Endothelial cell of umbilical vein (primary cell): ENCODE measurements at regions not wholly inside any gene's neighbourhood (a gene's known extent, or its start where the extent isn't known, plus 50 kb on each side); places are given as distances from the start of the nearest gene placed in this dataset.

ENCODE experiments used
- BruUV-seq: library from RNA; stranded (reverse); fragments of 400-500 nt; replicated peaks from 2 replicates; lab custom pipeline; 2021; lab: Mats Ljungman, UMichigan
- CTCF ChIA-PET: fragments of 300-600, 350-600 bp; sonication (Branson Sonifier 250); formaldehyde crosslinking; loops from one replicate; lab custom pipeline; 2021; ENCODE audit warnings: antibody characterized with exemption, inconsistent platforms; lab: Charles Lee
- POLR2A ChIA-PET: fragments of 300-600, 350-600 bp; sonication (Branson Sonifier 250); formaldehyde crosslinking; loops from one replicate; lab custom pipeline; 2021; ENCODE audit warnings: antibody characterized with exemption, inconsistent platforms; lab: Charles Lee
- DNase-seq: peaks from one replicate; pipeline ENCODE4 v3.0.0-alpha.2; 2011; ENCODE audit warnings: low read depth, low spot score
- FAIRE-seq: peaks from 2 replicates; lab custom pipeline; 2011; peaks lifted over from hg19 to GRCh38; lab: Jason Lieb, UNC
- H2AFZ ChIP-seq: 2 replicates; pipeline ENCODE4 v1.6.0; 2012; ENCODE audit warnings: low read depth, low read length, control low read depth, inconsistent platforms
- H3K27ac ChIP-seq: 2 replicates; pipeline ENCODE4 v1.5.1; 2011; ENCODE audit warnings: low read depth, mild to moderate bottlenecking, control low read depth, low read length, moderate library complexity; ENCODE audit not compliant: insufficient read depth
- H3K27me3 ChIP-seq, 2 experiments: 2 replicates each; pipeline versions ENCODE4 v1.6.0 to v1.6.1; 2011; ENCODE audit warnings: low read length in 2 of 2, mixed read lengths in 1 of 2; ENCODE audit not compliant: control insufficient read depth in 2 of 2, insufficient read depth in 2 of 2
- H3K36me3 ChIP-seq, 2 experiments: 2 replicates in 1 of 2; 3 replicates in 1 of 2; pipeline ENCODE4 v1.5.1; 2011; ENCODE audit warnings: low read length in 2 of 2, mild to moderate bottlenecking in 1 of 2, moderate library complexity in 1 of 2; ENCODE audit not compliant: control insufficient read depth in 2 of 2, insufficient read depth in 2 of 2; ENCODE audit errors: extremely low read depth in 1 of 2
- H3K4me1 ChIP-seq: 3 replicates; pipeline ENCODE4 v1.5.1; 2011; ENCODE audit warnings: mild to moderate bottlenecking, low read length; ENCODE audit not compliant: control insufficient read depth, insufficient read depth; ENCODE audit errors: extremely low read depth
- H3K4me2 ChIP-seq: 2 replicates; pipeline ENCODE4 v1.6.1; 2011; ENCODE audit warnings: low read length, control low read depth, mixed read lengths; ENCODE audit not compliant: insufficient read depth
- H3K4me3 ChIP-seq, 3 experiments: fragments of 200-600 bp in 1 of 3; sonication (generic), shearing (Covaris generic) in 1 of 3; replicated peaks in 1 of 3; 2 replicates each; pipeline ENCODE4 v1.5.1; 2011 to 2016; ENCODE audit warnings: control low read depth in 3 of 3, low read length in 3 of 3, mild to moderate bottlenecking in 2 of 3, inconsistent platforms in 1 of 3, low read depth in 1 of 3, moderate library complexity in 1 of 3; ENCODE audit not compliant: insufficient read depth in 1 of 3
- H3K79me2 ChIP-seq: 2 replicates; pipeline ENCODE4 v1.6.0; 2012; ENCODE audit warnings: low read length, inconsistent platforms; ENCODE audit not compliant: control insufficient read depth, insufficient read depth
- H3K9ac ChIP-seq: replicated peaks from 2 replicates; pipeline ENCODE3; 2011; ENCODE audit warnings: low read length, control low read depth; ENCODE audit not compliant: insufficient read depth; ENCODE audit errors: extremely low read depth
- H3K9me1 ChIP-seq: replicated peaks from 3 replicates; pipeline ENCODE4 v1.6.0; 2011; ENCODE audit warnings: mild to moderate bottlenecking, low read length; ENCODE audit not compliant: control insufficient read depth, insufficient read depth; ENCODE audit errors: extremely low read depth
- H3K9me3 ChIP-seq: replicated peaks from 2 replicates; pipeline ENCODE4 v1.5.1; 2012; ENCODE audit warnings: low read length, inconsistent platforms; ENCODE audit not compliant: control insufficient read depth, insufficient read depth
- H4K20me1 ChIP-seq: replicated peaks from 2 replicates; pipeline ENCODE3; 2011; ENCODE audit warnings: mild to moderate bottlenecking, low read length; ENCODE audit not compliant: control insufficient read depth, insufficient read depth; ENCODE audit errors: extremely low read depth
- EZH2 ChIP-seq: IDR thresholded peaks from 2 replicates; pipeline ENCODE4 v1.6.1; 2012; ENCODE audit warnings: borderline replicate concordance, low read depth, mild to moderate bottlenecking, moderate library complexity, low read length, inconsistent platforms; ENCODE audit not compliant: severe bottlenecking
- FOS ChIP-seq: IDR thresholded peaks from 2 replicates; pipeline ENCODE4 v1.6.1; 2011; ENCODE audit warnings: mild to moderate bottlenecking, low read length, moderate library complexity, borderline replicate concordance; ENCODE audit not compliant: insufficient read depth
- GATA2 ChIP-seq: IDR thresholded peaks from 2 replicates; pipeline ENCODE4 v1.7.0; 2011; ENCODE audit warnings: low read depth, mild to moderate bottlenecking, moderate library complexity, mixed read lengths, low read length; ENCODE audit not compliant: insufficient read length, insufficient read depth
- JUN ChIP-seq: IDR thresholded peaks from 2 replicates; pipeline ENCODE4 v1.6.1; 2011; ENCODE audit warnings: borderline replicate concordance, low read depth; ENCODE audit not compliant: insufficient read length, insufficient read depth
- MYC ChIP-seq: IDR thresholded peaks from one replicate; pipeline ENCODE4 v1.6.1; 2011; ENCODE audit warnings: mild to moderate bottlenecking, low read depth, low read length
- POLR2A ChIP-seq: IDR thresholded peaks from 2 replicates; pipeline ENCODE4 v1.6.1; 2012; ENCODE audit warnings: low read depth, mild to moderate bottlenecking, control low read depth, low read length
- POLR2AphosphoS5 ChIP-seq: IDR thresholded peaks from 2 replicates; pipeline ENCODE4 v1.6.1; 2012; ENCODE audit warnings: low read depth, mild to moderate bottlenecking, control low read depth, low read length, moderate library complexity; ENCODE audit not compliant: insufficient read depth
- dilution Hi-C: fragments of 300-500 bp; cut with MboI; formaldehyde crosslinking; loops from one replicate; pipeline ENCODE4 v1.15.0; 2019; ENCODE audit warnings: low sequenced_read_pairs; ENCODE audit not compliant: extremely low pct_ligation_motif_present
- intact Hi-C: fragments of 100-400 bp; cut with micrococcal nuclease; formaldehyde crosslinking; loops from one replicate; pipeline ENCODE4 v1.10.0; 2022
- TF ChIP-seq, protein P1 (sequence below), 2 donors: IDR thresholded peaks; 1 replicate in 1 of 2; 2 replicates in 1 of 2; pipeline ENCODE4 v1.5.1; 2011; ENCODE audit warnings: low read length in 2 of 2, mild to moderate bottlenecking in 2 of 2, moderate library complexity in 2 of 2, control low read depth in 1 of 2, inconsistent platforms in 1 of 2, low read depth in 1 of 2; ENCODE audit not compliant: insufficient read depth in 1 of 2; ENCODE audit errors: extremely low read depth in 1 of 2
- TF ChIP-seq, protein P2 (sequence below): IDR thresholded peaks from 2 replicates; pipeline ENCODE4 v1.6.1; 2011; ENCODE audit not compliant: insufficient read depth, insufficient read length

DNA sequence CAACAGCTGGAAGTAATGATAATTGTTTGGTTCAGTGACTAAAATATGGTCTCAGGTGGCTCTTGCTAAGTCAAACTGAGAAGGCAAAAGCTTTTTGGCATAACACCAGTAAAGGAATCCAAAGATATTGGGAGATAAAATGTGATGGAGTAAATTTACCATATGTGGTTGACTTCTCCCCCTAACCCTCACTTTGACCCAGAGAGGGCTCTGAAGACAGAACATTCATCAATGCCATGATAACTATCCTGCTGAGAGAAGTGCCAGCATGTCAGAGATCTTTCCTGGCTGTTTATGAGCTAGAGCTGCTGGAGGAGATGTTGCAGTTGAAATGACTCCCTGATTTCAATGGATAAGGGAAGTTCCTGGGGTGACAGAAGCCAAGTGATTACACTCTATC, 213.4 kb downstream of the SPCS3 start:
- DNase-seq (no peak), FAIRE-seq (no peak)
- no peak overlapping the region for H3K4me3 ChIP-seq
- peaks cover 3 to 10% of the 10 kb centered on the region in 2 experiments for H3K27me3 ChIP-seq
- H3K79me2 ChIP-seq, result no peaks in the 10 kb centered on the region
- intact Hi-C loops, result no loop called here
- H3K9ac ChIP-seq, result no peak overlapping the region
- no peak for TF ChIP-seq EZH2
- no peak for TF ChIP-seq FOS
- no TSS peak for BruUV-seq
- H3K9me3 ChIP-seq, result no peaks in the 10 kb centered on the region
- ChIA-PET CTCF (no interaction called here), POLR2A (no interaction called here)
- dilution Hi-C loops, result no loop called here
- no peak overlapping the region for H3K4me2 ChIP-seq
- no peak overlapping the region for H3K27ac ChIP-seq
- H3K36me3 ChIP-seq, result no peaks in the 10 kb centered on the region
- no peaks in the 10 kb centered on the region for H3K9me1 ChIP-seq
- H4K20me1 ChIP-seq, result no peaks in the 10 kb centered on the region
- H3K4me1 ChIP-seq, result no peaks in the 10 kb centered on the region
- no peak overlapping the region for H2AFZ ChIP-seq

DNA sequence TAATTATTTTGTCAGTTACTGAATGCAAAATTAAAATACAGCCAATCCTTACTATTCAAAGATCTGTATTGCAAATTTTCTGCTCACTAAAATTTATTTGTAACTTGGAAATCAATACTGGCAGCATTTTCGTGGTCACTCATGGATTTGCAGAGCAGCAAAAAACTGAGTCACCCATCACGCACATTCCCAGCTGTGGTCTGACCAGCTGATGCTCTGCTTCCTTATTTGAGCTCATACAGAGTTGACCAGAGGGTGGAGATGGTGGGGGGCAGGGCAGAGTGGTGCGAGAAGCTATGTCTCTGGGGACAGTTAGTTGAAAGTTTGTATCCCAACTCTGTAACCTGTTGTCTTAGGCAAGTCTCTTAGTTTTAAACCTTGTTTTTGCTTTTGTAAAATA, 214.8 kb downstream of the SPCS3 start:
- peaks cover 3 to 8% of the 10 kb centered on the region in 2 experiments for H3K27me3 ChIP-seq
- no peaks in the 10 kb centered on the region for H3K4me1 ChIP-seq
- H3K36me3 ChIP-seq, result no peaks in the 10 kb centered on the region
- DNase-seq (no peak), FAIRE-seq (no peak)
- CTCF ChIA-PET, result no interaction called here
- POLR2A ChIA-PET, result no interaction called here
- H2AFZ ChIP-seq, result no peak overlapping the region
- no peak overlapping the region for H3K4me2 ChIP-seq
- no TSS peak for BruUV-seq
- no peak overlapping the region for H3K4me3 ChIP-seq
- no peak for TF ChIP-seq POLR2AphosphoS5
- no peak for TF ChIP-seq FOS
- TF ChIP-seq EZH2, result no peak
- TF ChIP-seq JUN, result no peak
- TF ChIP-seq, protein P1, sequence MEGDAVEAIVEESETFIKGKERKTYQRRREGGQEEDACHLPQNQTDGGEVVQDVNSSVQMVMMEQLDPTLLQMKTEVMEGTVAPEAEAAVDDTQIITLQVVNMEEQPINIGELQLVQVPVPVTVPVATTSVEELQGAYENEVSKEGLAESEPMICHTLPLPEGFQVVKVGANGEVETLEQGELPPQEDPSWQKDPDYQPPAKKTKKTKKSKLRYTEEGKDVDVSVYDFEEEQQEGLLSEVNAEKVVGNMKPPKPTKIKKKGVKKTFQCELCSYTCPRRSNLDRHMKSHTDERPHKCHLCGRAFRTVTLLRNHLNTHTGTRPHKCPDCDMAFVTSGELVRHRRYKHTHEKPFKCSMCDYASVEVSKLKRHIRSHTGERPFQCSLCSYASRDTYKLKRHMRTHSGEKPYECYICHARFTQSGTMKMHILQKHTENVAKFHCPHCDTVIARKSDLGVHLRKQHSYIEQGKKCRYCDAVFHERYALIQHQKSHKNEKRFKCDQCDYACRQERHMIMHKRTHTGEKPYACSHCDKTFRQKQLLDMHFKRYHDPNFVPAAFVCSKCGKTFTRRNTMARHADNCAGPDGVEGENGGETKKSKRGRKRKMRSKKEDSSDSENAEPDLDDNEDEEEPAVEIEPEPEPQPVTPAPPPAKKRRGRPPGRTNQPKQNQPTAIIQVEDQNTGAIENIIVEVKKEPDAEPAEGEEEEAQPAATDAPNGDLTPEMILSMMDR (IDR thresholded peaks at IDR 0.05; ENCODE audit: extremely low read depth in 1 of 2, insufficient read depth in 1 of 2, low read depth in 1 of 2, low read length in 2 of 2), result no peak
- no peak for TF ChIP-seq GATA2
- TF ChIP-seq, protein P2, sequence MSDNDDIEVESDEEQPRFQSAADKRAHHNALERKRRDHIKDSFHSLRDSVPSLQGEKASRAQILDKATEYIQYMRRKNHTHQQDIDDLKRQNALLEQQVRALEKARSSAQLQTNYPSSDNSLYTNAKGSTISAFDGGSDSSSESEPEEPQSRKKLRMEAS, result no peak
- no peak for TF ChIP-seq MYC
- TF ChIP-seq POLR2A, result no peak
- no peaks in the 10 kb centered on the region for H3K9me1 ChIP-seq
- no peak overlapping the region for H3K27ac ChIP-seq
- no peaks in the 10 kb centered on the region for H3K79me2 ChIP-seq
- no peaks in the 10 kb centered on the region for H4K20me1 ChIP-seq
- no peak overlapping the region for H3K9ac ChIP-seq
- no peaks in the 10 kb centered on the region for H3K9me3 ChIP-seq
- dilution Hi-C loops (no loop called here), intact Hi-C loops (no loop called here)
